Suprapubic skin (tissue), 4 donors: ENCODE measurements at regions not wholly inside any gene's neighbourhood (a gene's known extent, or its start where the extent isn't known, plus 50 kb on each side); places are given as distances from the start of the nearest gene placed in this dataset.

ENCODE experiments used
- DNase-seq, 2 donors: peaks; one replicate each; pipeline ENCODE4 v3.0.0-alpha.2; 2019; ENCODE audit warnings: low spot score in 2 of 2
- H3K27ac ChIP-seq: fragments of 200-600 bp; sonication (generic); one replicate; pipeline ENCODE4 v1.5.1; 2019
- H3K27me3 ChIP-seq: fragments of 200-600 bp; sonication (generic); one replicate; pipeline ENCODE4 v1.5.1; 2019
- H3K36me3 ChIP-seq: fragments of 200-600 bp; sonication (generic); one replicate; pipeline ENCODE4 v1.5.1; 2019
- H3K4me1 ChIP-seq: fragments of 200-600 bp; sonication (generic); one replicate; pipeline ENCODE4 v1.5.1; 2019
- H3K4me3 ChIP-seq: fragments of 200-600 bp; sonication (generic); one replicate; pipeline ENCODE4 v1.5.1; 2019; ENCODE audit warnings: mild to moderate bottlenecking
- H3K9me3 ChIP-seq: fragments of 200-600 bp; sonication (generic); one replicate; pipeline ENCODE4 v1.5.1; 2019
- EP300 ChIP-seq: sonication (generic); formaldehyde crosslinking; IDR thresholded peaks from one replicate; pipeline ENCODE4 v1.6.1; 2017; ENCODE audit warnings: antibody characterized with exemption
- POLR2A ChIP-seq, 2 donors: fragments of 450-650 bp; IDR thresholded peaks; one replicate each; pipeline ENCODE4 v1.6.1; 2017; ENCODE audit warnings: antibody characterized with exemption in 2 of 2, mild to moderate bottlenecking in 2 of 2, moderate library complexity in 2 of 2
- POLR2AphosphoS5 ChIP-seq, 3 donors: sonication (generic); formaldehyde crosslinking; IDR thresholded peaks; one replicate each; pipeline ENCODE4 v1.6.1; 2017; ENCODE audit warnings: antibody characterized with exemption in 3 of 3
- WGBS: methylation state at CpG from one replicate; pipeline ENCODE4 v1.1.5; 2018; 5-methylcytosine and 5-hydroxymethylcytosine counted together
- TF ChIP-seq, protein P1 (sequence below), 2 donors: fragments of 200-600 bp in 1 of 2; fragments of 450-650 bp in 1 of 2; sonication (generic) in 1 of 2; IDR thresholded peaks; one replicate each; pipeline ENCODE4 v1.5.1; 2016 to 2019; ENCODE audit warnings: antibody characterized with exemption in 2 of 2, mild to moderate bottlenecking in 1 of 2, moderate library complexity in 1 of 2

DNA sequence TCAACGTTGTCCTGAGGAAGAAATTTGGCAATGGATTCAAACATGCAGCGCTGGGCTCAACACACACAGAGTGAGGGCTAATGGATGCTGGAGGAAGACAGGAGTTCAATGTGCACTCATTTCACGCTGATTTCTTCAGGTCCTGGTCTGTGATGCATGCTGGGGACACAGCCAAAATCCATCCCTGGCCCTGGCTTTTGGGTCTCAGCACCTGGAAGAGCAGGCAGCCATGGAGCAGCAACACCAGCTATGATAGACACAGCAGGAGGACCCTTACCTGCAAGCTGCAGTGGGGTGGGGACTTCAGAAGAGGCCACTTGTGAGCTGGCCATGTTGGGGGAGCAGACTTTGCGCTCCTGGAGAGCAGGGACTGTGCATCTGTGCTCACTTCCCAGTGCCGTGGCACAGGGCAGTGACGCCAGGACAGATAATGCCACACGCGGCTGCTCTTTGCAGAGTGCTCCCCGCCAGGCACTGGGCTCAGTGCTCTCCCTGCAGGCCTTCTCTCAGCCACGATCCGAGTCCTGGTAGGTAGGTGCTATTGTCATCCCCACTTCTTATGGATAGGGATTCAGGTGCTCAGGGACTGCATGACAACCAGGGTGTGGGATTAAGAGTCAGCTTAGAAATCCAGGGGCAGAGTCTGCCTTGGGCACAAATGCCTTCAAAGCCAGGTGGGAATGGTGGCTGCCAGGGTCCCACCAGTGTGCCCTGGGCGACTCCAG is 138.8 kb upstream of the UNC5B start:
- Histone ChIP-seq H3K4me3 (no peak overlapping the region), H3K4me1 (peaks cover 23% of the 10 kb centered on the region), H3K36me3 (no peaks in the 10 kb centered on the region), H3K27ac (no peak overlapping the region), H3K9me3 (no peaks in the 10 kb centered on the region), H3K27me3 (no peaks in the 10 kb centered on the region)
- WGBS = 67% methylated on average over 2 of the region's 12 CpGs
- peak in 1 of 2 donors; percentile 24 for DNase-seq
- TF ChIP-seq POLR2AphosphoS5 (IDR thresholded peaks at IDR 0.05) (no peak), EP300 (no peak), POLR2A (IDR thresholded peaks at IDR 0.05) (no peak)
- TF ChIP-seq, protein P1, sequence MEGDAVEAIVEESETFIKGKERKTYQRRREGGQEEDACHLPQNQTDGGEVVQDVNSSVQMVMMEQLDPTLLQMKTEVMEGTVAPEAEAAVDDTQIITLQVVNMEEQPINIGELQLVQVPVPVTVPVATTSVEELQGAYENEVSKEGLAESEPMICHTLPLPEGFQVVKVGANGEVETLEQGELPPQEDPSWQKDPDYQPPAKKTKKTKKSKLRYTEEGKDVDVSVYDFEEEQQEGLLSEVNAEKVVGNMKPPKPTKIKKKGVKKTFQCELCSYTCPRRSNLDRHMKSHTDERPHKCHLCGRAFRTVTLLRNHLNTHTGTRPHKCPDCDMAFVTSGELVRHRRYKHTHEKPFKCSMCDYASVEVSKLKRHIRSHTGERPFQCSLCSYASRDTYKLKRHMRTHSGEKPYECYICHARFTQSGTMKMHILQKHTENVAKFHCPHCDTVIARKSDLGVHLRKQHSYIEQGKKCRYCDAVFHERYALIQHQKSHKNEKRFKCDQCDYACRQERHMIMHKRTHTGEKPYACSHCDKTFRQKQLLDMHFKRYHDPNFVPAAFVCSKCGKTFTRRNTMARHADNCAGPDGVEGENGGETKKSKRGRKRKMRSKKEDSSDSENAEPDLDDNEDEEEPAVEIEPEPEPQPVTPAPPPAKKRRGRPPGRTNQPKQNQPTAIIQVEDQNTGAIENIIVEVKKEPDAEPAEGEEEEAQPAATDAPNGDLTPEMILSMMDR (IDR thresholded peaks at IDR 0.05) = no peak

DNA sequence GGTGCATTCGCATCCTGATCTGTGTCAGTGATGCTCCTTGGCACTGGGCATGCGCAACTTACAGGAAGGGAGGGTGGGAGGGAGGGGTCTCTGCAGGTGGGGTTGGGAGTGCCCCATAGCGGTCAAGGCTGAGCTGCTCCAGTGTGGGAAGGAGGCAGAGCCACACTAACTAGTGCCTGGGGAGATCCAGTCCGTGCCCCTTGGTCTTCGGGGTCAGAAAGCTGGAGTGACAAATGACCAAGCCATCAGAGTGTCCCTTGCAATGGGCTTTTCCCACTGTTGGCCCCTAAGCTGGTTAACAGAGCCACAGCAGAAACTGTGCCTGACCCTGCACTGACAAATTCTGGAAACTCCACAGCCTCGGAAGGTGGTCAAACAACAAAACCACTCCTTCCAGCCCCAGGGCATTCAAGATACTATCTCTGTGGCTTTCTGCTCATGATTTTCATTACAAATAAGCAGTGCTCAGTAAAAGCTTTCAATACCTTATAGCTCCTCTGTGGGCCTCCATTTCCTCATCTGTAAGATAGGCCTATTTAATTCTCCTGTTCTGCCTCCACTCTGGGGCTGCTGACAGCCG is 138.1 kb upstream of the UNC5B start:
- TF ChIP-seq POLR2A (IDR thresholded peaks at IDR 0.05) (no peak), EP300 (no peak), POLR2AphosphoS5 (IDR thresholded peaks at IDR 0.05) (no peak)
- TF ChIP-seq, protein P1 (IDR thresholded peaks at IDR 0.05) = no peak
- peak in 1 of 2 donors; percentile 22 for DNase-seq
- Histone ChIP-seq H3K27me3 (no peaks in the 10 kb centered on the region), H3K27ac (no peak overlapping the region), H3K4me1 (peaks cover 17% of the 10 kb centered on the region), H3K4me3 (no peak overlapping the region), H3K9me3 (no peaks in the 10 kb centered on the region), H3K36me3 (no peaks in the 10 kb centered on the region)
- WGBS = 72% methylated on average over 7 of the region's 7 CpGs

DNA sequence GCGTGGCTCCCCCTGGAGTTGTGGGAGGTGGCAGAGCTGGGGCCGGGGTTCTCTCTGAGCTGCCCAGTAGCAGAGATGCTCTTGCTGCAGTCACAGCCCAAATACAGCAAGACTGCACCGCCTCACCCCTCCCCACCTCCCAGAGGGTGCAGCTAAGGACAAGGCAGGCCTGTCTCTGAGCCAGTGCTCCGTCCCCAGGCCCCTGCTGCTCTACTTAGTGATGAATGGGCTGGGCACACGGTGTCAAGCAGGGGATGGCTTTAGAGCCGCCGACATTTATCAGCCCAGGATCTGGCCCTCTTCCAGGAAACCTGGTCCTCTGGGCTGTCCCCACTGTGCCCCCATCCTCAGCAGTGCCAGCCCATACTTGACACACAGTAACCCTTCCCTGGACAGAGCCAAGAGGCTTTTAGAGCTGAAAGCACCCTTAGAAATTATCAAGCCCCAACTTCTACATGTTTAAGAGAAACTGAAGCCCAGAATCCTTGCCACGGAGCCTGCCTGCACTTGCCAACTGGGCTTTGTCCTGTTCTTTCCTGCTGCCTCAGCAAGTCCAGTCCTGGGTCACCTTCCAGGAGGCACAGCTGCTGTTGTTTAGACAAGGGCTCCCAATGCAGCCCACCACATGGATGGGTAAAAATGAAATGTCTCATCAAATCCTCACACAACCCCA is 137.1 kb upstream of the UNC5B start:
- Histone ChIP-seq H3K4me1 (peaks cover 16% of the 10 kb centered on the region), H3K4me3 (no peak overlapping the region), H3K27ac (no peak overlapping the region), H3K9me3 (no peaks in the 10 kb centered on the region), H3K36me3 (no peaks in the 10 kb centered on the region), H3K27me3 (no peaks in the 10 kb centered on the region)
- WGBS = 27% methylated on average over 6 of the region's 8 CpGs
- DNase-seq = peak; percentile 29 to 68
- no peak for TF ChIP-seq POLR2AphosphoS5 (IDR thresholded peaks at IDR 0.05)
- no peak for TF ChIP-seq EP300
- no peak for TF ChIP-seq POLR2A (IDR thresholded peaks at IDR 0.05)
- TF ChIP-seq, protein P1 (IDR thresholded peaks at IDR 0.05) = no peak

DNA sequence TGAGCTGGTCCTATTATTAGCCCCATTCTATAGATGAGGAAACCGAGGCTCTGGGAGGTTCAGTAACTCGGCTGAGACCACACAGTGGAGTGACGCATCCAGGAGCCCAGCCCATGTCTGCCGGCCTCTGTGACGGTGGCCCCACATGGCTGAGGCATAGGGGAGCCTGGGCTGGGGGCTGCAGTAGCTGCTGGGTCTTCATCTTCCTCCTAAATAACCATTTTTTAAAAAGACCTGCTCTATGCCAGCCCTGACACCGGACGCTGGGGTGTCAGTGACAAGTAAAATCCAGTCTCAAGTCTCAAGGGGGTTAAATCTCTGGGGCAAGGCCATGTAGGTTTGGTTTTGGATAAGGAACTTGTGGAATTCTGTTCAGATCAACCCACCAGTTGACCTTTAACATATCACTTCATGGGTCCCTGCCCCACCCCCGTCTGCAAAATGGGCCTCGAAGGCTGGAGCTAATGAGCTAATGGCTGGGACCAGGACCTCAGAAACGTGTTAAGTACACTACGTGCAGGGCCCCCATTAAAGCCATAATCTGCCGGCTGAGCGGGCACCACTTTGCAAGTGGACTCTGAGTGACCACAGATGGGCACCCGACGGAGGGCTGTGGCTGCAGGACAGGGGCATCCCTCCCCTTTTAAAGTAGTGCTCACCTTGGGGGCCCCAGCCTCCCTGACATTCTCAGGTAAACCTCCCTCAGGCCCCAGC is 136.5 kb upstream of the UNC5B start:
- TF ChIP-seq POLR2A (IDR thresholded peaks at IDR 0.05) (no peak), POLR2AphosphoS5 (IDR thresholded peaks at IDR 0.05) (no peak), EP300 (no peak)
- TF ChIP-seq, protein P1 (IDR thresholded peaks at IDR 0.05) = no peak
- no peaks in the 10 kb centered on the region for H3K9me3 ChIP-seq
- peak; percentile 41 to 77 for DNase-seq
- peaks cover 16% of the 10 kb centered on the region for H3K4me1 ChIP-seq
- H3K27me3 ChIP-seq = no peaks in the 10 kb centered on the region
- 86% methylated on average over 13 of the region's 15 CpGs for WGBS
- H3K27ac ChIP-seq = no peak overlapping the region
- H3K36me3 ChIP-seq = no peaks in the 10 kb centered on the region
- no peak overlapping the region for H3K4me3 ChIP-seq
